ENCODE measurements at regions not wholly inside any gene's neighbourhood (a gene's known extent, or its start where the extent isn't known, plus 50 kb on each side); places are given as distances from the start of the nearest gene placed in this dataset.

DNA sequence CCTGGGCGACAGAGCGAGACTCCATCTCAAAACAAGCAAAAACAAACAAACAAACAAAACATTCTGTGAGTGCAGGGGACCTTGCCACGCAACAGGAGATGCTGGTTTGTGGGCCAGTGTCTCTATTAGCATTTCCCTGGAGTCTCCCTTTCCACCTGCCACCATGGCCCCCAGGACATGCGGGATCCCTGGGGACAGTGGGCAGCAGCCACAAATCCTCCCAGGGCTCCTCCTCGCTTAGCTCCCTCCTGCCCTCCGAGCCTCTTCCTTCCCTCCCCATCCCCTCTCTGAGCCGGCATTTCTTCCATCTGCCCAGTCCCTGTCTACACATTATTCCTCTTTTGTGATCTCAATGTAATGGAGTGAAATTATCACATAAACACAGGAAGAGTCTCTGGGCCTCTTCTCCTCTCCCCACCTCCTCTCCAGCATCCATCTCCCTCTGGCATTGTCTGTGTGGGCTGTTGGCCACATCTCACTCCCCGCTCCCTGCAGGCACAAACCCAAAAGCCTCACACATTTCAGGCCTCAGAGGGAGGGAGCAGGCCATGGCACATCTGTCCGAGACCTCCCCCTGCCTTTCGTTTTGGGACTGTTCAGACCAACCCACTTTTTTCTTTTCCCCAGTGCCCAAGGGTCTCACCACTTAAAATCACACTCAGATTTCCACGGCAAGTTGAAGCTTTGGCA, 144.3 kb downstream of the MIS18A start:
- TF ChIP-seq, protein P1, sequence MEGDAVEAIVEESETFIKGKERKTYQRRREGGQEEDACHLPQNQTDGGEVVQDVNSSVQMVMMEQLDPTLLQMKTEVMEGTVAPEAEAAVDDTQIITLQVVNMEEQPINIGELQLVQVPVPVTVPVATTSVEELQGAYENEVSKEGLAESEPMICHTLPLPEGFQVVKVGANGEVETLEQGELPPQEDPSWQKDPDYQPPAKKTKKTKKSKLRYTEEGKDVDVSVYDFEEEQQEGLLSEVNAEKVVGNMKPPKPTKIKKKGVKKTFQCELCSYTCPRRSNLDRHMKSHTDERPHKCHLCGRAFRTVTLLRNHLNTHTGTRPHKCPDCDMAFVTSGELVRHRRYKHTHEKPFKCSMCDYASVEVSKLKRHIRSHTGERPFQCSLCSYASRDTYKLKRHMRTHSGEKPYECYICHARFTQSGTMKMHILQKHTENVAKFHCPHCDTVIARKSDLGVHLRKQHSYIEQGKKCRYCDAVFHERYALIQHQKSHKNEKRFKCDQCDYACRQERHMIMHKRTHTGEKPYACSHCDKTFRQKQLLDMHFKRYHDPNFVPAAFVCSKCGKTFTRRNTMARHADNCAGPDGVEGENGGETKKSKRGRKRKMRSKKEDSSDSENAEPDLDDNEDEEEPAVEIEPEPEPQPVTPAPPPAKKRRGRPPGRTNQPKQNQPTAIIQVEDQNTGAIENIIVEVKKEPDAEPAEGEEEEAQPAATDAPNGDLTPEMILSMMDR (IDR thresholded peaks at IDR 0.05): no peak
- TF ChIP-seq POLR2A (IDR thresholded peaks at IDR 0.05) (no peak), POLR2AphosphoS5 (IDR thresholded peaks at IDR 0.05) (no peak)
